ENCODE measurements at regions not wholly inside any gene's neighbourhood (a gene's known extent, or its start where the extent isn't known, plus 50 kb on each side); places are given as distances from the start of the nearest gene placed in this dataset.
"Not testable (repeated sequence)": the region's sequence is repeated elsewhere in the genome, so short reads cannot be mapped to it uniquely, and the experiment has no call there.

- DNase-seq = not testable (repeated sequence)
Measured at GRCh38 chr6:75031102-75031501, 174.8 kb downstream of the COL12A1 start.

GRCh38 chr6:75029333-75029732, 176.5 kb downstream of the COL12A1 start:
- DNase-seq = no peak

GRCh38 chr6:75025371-75025770, 180.5 kb downstream of the COL12A1 start:
- DNase-seq = no peak

GRCh38 chr6:75024828-75025227, 181.0 kb downstream of the COL12A1 start:
- DNase-seq = no peak

GRCh38 chr6:75023634-75024033, 182.2 kb downstream of the COL12A1 start:
- DNase-seq = no peak

DNA sequence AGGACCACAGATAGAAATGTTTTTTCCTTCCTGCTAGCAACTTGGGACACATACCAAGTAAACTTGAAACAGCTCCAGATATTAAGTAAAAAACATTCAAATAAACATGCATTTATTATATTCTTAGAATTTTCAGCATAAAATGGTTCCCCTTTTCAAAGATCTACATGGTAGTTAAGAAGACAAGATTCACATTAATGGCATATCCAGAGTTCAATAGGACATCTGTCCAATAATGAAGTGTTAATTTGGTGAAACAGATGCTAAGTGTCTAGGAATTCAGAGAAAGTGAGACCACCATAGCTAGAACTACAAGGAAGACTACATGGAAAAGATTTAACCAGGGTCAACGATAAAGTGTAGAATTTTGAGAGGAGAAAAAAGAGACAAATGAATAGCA, 184.9 kb downstream of the COL12A1 start:
- DNase-seq = no peak

DNA sequence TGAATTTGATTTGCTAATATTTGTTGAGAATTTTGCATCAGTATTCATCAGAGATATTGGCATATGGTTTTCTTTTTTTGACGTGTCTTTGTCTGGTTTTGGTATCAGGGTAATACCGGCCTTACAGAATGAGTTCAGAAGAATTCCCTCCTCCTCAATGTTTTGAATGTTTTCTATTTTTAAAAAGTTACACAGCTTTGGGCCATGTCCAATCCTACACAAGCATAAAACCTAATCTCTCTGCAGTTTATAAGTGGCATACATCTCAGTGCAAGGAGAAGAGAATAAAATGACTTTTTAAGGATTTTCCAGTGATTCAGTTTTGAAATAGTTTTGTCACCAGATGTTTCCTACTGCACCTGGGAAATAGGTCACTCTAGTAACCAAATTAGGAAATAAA, 185.5 kb downstream of the COL12A1 start:
- DNase-seq = no peak

DNA sequence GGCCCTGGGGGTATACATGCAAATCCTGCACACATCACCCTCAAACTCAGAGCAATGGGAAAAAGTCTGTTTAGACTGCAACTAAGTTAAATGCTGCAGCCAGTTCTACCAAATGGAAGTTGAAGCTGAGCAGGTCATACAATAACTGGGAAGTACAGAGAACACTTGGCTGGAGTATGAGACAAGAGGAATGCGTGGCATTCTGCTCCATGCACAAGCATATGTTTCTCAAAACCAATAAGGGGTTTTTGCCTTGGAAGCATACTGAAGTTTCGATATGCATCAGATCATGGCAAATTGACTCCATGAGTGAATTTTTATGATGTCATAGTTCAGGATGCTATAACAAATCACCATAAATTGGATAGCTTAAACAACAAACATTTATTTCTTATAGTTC, 193.8 kb downstream of the COL12A1 start:
- DNase-seq = no peak

DNA sequence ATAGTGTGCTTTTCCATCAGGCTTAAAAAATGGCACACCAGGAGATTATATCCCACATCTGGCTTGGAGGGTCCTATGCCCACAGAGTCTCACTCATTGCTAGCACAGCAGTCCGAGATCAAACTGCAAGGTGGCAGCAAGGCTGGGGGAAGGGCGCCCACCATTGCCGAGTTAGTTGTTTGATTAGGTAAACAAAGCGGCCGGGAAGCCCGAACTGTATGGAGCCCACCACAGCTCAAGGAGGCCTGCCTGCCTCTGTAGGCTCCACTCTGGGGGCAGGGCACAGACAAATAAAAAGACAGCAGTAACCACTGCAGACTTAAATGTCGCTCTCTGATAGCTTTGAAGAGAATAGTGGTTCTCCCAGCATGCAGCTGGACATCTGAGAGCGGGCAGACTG, 201.9 kb downstream of the COL12A1 start:
- DNase-seq = not testable (repeated sequence)

DNA sequence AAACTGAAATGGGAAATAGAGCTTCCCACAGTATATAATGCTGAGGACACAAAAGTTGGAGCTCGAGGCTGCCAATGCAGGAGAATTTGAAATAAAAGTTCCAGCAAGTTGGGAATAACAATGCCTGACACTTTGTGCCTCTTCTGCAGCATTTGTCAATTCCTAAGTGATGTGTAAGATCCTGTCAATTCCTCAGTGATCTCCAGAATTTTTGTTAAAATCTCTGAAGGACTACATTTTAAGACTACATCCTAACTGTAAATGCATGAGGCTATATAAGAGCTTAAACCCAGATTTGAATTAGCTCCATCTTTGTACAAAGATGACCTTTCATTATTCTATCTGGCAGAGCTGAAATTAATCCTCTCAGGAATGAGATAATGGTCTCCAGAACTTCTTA, 208.2 kb downstream of the COL12A1 start:
- DNase-seq = no peak

DNA sequence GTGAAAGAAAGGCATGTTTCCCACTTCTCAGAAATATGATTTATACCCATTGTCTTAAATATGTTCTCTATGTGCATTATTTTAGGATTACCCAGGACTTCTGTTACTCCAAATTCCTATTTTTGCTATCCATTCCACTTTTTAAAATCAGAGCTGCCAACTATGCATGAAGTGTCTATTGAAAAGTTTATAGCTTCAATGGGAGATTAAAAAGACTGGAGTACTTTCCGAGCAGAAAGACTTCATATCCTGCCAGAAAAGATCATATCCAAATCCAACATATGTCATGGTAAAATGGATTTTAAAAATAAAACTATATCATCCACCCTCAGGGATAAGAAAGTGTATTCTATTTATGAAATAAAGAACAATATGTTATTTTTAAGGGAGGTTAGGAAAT, 212.7 kb downstream of the COL12A1 start:
- DNase-seq = no peak

DNA sequence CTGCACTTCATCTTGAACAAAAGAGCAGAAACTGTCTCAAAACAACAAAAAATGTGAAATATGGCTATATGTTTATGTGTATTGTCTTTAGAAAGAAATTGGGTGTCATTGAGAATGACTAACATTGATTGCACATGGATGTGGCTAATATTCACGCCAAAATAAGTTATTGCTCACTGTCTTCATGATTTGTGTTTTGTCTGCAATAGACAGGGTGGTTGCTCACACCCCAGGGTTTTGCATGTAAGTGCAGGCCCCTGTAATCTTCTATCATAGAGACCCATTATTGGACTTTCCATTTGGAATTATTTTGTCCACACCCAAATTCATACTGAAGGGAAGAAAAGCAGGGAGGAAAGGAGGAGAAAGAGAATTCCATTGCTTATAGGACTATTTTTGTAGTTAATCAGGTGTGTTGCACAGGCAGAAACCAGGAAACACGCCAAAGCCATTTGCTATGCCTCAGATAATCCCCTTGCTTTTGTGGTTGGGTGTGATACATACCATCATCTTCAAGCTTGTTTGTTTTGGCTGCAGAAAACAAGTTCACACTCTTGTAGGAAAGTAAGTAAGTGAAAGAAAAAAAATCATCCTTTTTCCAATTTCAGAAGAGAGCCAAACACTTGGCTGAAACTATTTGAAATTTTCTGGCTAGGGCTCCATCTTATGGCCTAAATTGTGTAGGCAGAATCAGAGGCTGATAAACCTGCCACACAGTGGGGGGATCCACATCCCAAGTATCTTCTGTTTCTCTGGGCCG, 214.1 kb downstream of the COL12A1 start:
- DNase-seq = no peak

DNA sequence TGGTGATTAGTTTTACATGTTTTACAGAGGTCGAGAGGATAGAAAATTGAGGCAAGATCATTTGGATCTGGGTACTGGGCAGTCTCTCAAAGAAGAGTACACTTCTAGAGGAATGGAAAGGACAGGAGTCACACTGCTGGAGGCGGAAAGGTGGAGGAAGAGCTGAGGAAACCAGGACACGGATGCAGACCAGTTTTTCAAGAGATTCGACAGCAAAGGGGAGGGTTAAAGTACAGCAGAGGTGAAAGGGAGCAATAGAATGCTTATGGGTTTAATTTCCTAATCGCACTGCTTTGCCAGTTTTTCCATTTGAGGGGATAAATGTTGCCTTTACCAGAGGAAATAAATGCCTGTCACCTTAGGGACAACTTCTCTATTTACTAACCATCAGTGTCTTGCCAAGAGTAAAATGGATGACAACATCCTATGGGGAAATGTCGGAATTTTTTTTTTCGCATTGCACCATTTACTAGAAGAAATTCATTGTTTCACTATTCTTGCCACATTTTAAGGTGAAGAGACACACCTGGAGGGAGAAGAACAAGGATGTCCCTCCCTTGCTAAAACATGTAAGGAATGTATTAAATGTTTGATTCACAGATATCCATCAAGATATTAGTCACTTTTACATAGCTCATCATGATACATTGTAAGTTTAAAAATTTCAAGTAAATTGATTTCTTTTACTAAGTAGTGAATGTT, 226.6 kb downstream of the COL12A1 start:
- DNase-seq = no peak

DNA sequence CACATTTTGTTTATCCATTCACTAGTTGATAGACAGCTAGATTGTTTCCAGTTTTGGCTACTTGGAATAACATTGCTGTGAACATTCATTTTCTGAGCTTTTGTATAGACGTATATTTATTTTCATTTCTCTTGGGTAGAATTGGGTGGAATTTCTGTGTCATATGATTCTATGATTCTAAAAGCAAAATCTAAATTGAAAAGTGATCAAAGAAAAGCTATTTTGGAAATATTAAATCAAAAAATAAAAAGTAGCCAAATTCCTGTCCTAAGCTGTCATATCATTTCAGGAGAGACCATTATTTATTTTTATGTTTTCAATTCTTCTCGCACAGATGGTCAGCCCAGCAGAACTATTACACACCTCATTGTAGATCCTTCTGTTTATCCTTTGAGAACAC, 229.2 kb downstream of the COL12A1 start:
- DNase-seq = no peak

- DNase-seq = no peak
Measured at GRCh38 chr6:74976026-74976425, 229.8 kb downstream of the COL12A1 start.

DNA sequence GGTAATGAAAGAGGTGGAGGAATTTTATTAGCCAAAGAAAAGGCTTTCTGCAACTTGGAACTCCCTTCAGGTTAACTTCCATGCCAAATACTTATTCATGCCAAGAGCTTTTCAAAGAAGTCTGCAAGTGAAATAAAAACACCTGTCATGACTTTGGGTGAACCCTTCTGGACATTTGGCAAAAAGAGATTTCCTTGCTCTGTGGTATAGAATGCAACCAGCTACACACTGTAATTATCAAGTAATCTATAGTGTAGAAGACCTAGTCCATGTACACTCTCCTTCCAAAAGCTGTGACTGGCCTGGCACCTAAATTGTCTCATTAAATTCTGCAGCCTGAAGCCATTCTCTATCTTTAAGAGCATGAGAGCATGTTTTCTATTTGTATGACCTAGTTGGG, 232.3 kb downstream of the COL12A1 start:
- no peak for DNase-seq

DNA sequence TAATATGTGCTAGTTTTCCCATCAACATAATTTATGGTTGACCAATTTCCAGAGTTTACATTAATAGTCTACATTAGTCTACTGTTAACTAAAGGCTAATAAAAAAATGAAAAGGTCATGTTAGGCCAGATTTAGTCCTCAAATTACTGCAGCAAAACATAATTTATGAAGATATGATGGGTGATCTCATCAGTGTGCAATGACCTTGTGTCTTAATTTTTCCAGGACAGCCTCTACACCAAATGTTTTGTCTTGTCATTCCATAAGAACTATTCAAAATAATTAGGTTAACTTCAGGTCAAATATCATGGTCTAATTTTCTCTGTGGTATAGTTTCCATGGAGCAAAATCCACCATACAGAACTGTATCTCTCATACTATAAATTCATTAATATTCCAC, 234.2 kb downstream of the COL12A1 start:
- DNase-seq = no peak

GRCh38 chr6:74969591-74970267, 236.1 kb downstream of the COL12A1 start:
- no peak for DNase-seq

- no peak for DNase-seq
Measured at GRCh38 chr6:74967821-74968220, 238.0 kb downstream of the COL12A1 start.

GRCh38 chr6:74966712-74967111, 239.1 kb downstream of the COL12A1 start:
- DNase-seq = no peak

DNA sequence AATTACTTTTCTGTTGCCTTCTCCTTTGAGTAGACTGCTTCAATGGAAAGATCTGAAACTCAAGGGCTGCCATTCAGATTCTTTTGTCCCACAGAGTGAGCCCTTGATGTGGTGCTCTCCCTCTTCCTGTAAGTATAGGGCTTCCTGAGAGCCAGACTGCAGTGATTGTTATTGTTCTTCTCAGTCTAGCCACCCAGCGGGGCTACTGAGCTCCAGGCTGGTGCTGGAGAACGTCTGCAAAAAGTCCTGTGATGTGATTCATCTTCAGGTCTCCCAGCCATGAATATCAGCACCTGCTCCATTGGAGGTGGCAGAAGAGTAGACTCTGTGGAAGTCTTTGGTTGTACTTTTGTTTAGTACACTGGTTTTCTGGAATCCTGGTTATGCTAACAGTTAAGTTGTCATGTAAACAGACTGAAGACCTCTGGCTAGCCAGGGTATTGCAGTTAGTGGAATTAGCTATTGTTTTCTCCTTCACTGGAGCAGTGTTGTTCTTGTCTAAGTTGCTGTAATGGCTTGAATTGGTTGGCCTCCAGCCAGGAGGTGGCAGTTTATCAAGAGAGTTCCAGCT, 240.9 kb downstream of the COL12A1 start:
- DNase-seq = no peak

- DNase-seq = no peak
Measured at GRCh38 chr6:74956559-74957428, 249.1 kb downstream of the COL12A1 start.

DNA sequence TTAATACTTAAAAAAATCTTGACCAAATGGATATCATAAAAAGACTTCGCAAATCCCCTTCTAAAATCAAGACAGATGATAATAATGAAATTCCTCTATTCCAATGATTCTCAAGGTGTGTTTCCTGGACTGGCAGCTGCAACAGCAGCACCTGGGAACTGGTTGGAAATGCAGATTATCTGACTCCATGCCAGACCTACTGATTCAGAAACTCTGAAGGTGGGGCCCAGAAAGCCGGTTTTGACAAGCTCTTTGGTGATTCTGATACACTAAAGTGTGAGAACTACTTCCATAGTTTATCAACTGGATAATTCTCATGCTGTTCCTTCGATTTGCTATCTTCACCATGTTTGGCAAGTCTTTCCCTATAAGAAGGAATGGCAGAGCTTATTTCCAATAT, 252.1 kb downstream of the COL12A1 start:
- no peak for DNase-seq

Measured in NCI-H1694 (cell line).